ENCODE measurements at regions not wholly inside any gene's neighbourhood (a gene's known extent, or its start where the extent isn't known, plus 50 kb on each side); places are given as distances from the start of the nearest gene placed in this dataset.
"Not testable (repeated sequence)": the region's sequence is repeated elsewhere in the genome, so short reads cannot be mapped to it uniquely, and the experiment has no call there.

DNA sequence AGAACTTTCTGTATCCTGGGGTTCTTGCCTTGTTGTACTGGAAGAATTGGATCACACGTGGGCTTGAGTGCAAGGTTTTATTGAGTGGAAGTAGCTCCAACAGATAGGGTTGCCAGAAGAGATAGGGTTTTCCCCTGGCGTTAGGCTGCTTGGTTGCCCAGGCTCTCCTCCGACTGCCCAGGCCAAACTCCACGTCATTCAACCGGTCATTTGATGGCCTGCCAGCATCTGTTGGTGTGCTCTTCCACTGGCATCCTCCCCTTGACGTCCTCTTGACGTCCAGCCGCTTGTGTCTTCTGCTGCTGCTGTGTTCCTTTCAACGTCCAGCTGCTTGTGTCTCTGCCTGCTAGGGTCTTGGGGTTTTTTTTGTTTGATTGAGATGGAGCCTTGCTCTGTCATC, 111.2 kb upstream of the XIST start:
- no peak overlapping the region for H3K4me3 ChIP-seq (replicated peaks; ENCODE audit: low read depth, low read length)
- TF ChIP-seq, protein P1, sequence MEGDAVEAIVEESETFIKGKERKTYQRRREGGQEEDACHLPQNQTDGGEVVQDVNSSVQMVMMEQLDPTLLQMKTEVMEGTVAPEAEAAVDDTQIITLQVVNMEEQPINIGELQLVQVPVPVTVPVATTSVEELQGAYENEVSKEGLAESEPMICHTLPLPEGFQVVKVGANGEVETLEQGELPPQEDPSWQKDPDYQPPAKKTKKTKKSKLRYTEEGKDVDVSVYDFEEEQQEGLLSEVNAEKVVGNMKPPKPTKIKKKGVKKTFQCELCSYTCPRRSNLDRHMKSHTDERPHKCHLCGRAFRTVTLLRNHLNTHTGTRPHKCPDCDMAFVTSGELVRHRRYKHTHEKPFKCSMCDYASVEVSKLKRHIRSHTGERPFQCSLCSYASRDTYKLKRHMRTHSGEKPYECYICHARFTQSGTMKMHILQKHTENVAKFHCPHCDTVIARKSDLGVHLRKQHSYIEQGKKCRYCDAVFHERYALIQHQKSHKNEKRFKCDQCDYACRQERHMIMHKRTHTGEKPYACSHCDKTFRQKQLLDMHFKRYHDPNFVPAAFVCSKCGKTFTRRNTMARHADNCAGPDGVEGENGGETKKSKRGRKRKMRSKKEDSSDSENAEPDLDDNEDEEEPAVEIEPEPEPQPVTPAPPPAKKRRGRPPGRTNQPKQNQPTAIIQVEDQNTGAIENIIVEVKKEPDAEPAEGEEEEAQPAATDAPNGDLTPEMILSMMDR (IDR thresholded peaks at IDR 0.05; ENCODE audit: low read depth, low read length, missing control alignments) = no peak
- DNase-seq (ENCODE audit: extremely low read depth, low read depth) = no peak

DNA sequence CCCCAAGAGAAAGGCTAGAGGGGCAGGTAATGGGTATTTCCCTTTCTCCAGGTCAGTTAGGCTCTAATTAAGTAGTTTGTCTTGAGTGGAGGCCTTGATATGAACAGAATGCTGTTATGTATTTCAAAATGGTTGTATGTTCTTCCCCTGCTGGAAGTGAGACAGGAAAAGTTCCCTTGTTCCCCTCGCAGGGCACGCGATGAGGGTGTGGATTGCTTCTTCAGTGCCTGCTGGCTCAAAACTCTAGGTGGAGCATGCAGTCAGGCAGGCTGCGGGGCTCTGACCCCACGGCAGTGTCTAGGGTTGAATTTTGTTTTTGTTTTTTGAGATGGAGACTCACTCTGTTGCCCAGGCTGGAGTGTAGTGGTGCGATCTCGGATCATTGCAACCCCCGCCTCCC, 110.4 kb upstream of the XIST start:
- no peak overlapping the region for H3K4me3 ChIP-seq (replicated peaks; ENCODE audit: low read depth, low read length)
- no peak for DNase-seq (ENCODE audit: extremely low read depth, low read depth)
- TF ChIP-seq, protein P1 (IDR thresholded peaks at IDR 0.05; ENCODE audit: low read depth, low read length, missing control alignments) = no peak

DNA sequence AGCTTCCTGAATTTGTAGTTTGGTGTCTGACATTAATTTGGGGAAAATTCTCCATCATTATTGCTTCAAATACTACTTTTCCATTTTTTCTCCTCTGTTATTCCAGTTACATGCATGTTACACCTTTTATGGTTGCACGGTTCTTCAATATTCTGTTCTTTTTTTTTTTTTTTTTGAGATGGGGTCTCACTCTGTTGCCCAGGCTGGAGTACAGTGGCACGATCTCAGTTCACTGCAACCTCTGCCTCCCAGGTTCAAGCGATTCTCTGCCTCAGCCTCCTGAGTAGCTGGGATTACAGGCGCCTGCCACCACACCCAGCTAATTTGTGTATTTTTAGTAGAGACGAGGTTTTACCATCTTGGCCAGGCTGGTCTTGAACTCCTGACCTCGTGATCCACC, 109.4 kb upstream of the XIST start:
- not testable (repeated sequence) for DNase-seq (ENCODE audit: extremely low read depth, low read depth)

DNA sequence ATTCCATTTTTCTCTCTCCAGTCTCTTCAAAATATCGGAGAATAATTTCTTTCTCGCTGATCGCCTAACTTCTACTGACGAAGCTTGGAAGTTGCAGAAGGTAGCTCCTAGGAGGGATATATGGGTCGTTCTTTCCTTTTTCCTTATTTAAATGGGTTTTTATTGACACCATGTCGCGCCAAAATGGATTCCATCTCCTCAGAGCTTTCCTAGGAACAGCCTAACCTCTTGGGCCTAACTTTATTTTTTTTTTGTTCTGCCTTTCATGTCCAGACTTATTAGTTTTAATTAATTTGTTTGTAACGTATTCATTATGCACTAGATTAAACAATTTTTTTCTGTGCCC, 92.0 kb upstream of the XIST start:
- peak overlapping the region; percentile 58 for H3K4me3 ChIP-seq (replicated peaks; ENCODE audit: low read depth, low read length)
- no peak for DNase-seq (ENCODE audit: extremely low read depth, low read depth)
- TF ChIP-seq, protein P1 (IDR thresholded peaks at IDR 0.05; ENCODE audit: low read depth, low read length, missing control alignments) = no peak

More for the DNA sequence above, 109.4 kb upstream of the XIST start:
- H3K4me3 ChIP-seq (replicated peaks; ENCODE audit: low read depth, low read length) = not testable (repeated sequence)

- peak; percentile 27 for DNase-seq (ENCODE audit: extremely low read depth, low read depth)
- TF ChIP-seq, protein P1 (IDR thresholded peaks at IDR 0.05; ENCODE audit: low read depth, low read length, missing control alignments) = no peak
- peak overlapping the region; percentile 58 for H3K4me3 ChIP-seq (replicated peaks; ENCODE audit: low read depth, low read length)
Measured at GRCh38 chrX:73943693-73944562, 91.4 kb upstream of the XIST start.

DNA sequence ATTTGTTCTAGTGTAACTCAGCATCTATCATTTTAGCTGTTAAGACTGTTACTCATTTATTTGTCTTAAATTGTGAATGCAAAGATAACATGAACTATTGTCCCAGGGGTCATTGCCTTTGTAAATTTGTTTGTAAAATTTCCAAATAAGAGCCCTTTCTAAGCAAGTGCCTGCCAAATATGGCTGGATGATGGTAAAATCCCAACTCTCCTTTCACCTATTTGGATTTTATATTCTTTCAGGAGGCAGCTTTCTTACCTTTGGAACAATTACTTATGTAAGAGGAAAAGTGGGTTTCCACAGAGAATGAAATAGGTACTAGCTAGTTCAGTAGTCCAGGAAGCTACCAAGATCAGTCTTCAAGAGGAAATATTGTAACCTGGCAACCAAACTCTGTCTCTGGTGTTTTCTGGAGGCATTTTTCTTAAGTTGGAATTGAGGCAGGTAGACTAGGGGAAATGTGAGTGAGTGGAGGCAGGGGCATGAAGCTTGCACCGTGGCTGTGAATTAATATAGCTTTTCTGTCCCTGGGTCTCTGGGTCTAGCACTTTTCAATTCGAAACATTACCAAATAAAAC, 88.5 kb upstream of the XIST start:
- DNase-seq (ENCODE audit: extremely low read depth, low read depth) = no peak
- TF ChIP-seq, protein P1 (IDR thresholded peaks at IDR 0.05; ENCODE audit: low read depth, low read length, missing control alignments) = no peak
- H3K4me3 ChIP-seq (replicated peaks; ENCODE audit: low read depth, low read length) = no peak overlapping the region

GRCh38 chrX:73937843-73938242, 85.3 kb upstream of the XIST start:
- not testable (repeated sequence) for DNase-seq (ENCODE audit: extremely low read depth, low read depth); H3K4me3 ChIP-seq (replicated peaks; ENCODE audit: low read depth, low read length)

- H3K4me3 ChIP-seq (replicated peaks; ENCODE audit: low read depth, low read length) = no peak overlapping the region
- no peak for DNase-seq (ENCODE audit: extremely low read depth, low read depth)
- TF ChIP-seq, protein P1 (IDR thresholded peaks at IDR 0.05; ENCODE audit: low read depth, low read length, missing control alignments) = no peak
Measured at GRCh38 chrX:73932522-73932921, 80.0 kb upstream of the XIST start.
